H1 (cell line): ENCODE measurements at regions not wholly inside any gene's neighbourhood (a gene's known extent, or its start where the extent isn't known, plus 50 kb on each side); places are given as distances from the start of the nearest gene placed in this dataset.

ENCODE experiments used
- CTCF ChIA-PET: fragments of 300-600 bp; sonication (Branson Sonifier 250); formaldehyde crosslinking; loops from one replicate; lab custom pipeline; 2021; ENCODE audit not compliant: partially characterized antibody; lab: Charles Lee
- POLR2A ChIA-PET: fragments of 300-600 bp; sonication (Branson Sonifier 250); formaldehyde crosslinking; loops from one replicate; lab custom pipeline; 2021; ENCODE audit warnings: inconsistent platforms; ENCODE audit not compliant: partially characterized antibody; lab: Charles Lee
- DNase-seq, 2 experiments: peaks; one replicate each; pipeline versions ENCODE4 v3.0.0 to v3.0.0-alpha.2; 2010 to 2022; ENCODE audit warnings: low spot score in 2 of 2, low read depth in 1 of 2, mixed read lengths in 1 of 2
- FAIRE-seq: peaks from 2 replicates; lab custom pipeline; 2011; peaks lifted over from hg19 to GRCh38; lab: Jason Lieb, UNC
- H2AFZ ChIP-seq: 2 replicates; pipeline ENCODE4 v1.8.1; 2012; ENCODE audit warnings: low read length, inconsistent platforms
- H2AK5ac ChIP-seq: 2 replicates; pipeline ENCODE4 v1.6.1; 2013; ENCODE audit warnings: low read depth, low read length
- H2BK120ac ChIP-seq: replicated peaks from 2 replicates; pipeline ENCODE3; 2013; ENCODE audit warnings: low read depth, low read length, inconsistent platforms
- H2BK12ac ChIP-seq: 2 replicates; pipeline ENCODE4 v1.6.1; 2013; ENCODE audit warnings: low read depth, low read length
- H2BK15ac ChIP-seq: 2 replicates; pipeline ENCODE4 v1.6.1; 2013; ENCODE audit warnings: low read length
- H2BK20ac ChIP-seq: 2 replicates; pipeline ENCODE4 v1.6.1; 2013; ENCODE audit warnings: low read length
- H2BK5ac ChIP-seq: 2 replicates; pipeline ENCODE4 v1.6.1; 2013; ENCODE audit warnings: low read depth, low read length
- H3K14ac ChIP-seq: 2 replicates; pipeline ENCODE4 v1.6.1; 2013; ENCODE audit warnings: inconsistent platforms; ENCODE audit not compliant: insufficient read length
- H3K18ac ChIP-seq: 2 replicates; pipeline ENCODE4 v1.6.1; 2013; ENCODE audit warnings: low read length; ENCODE audit errors: extremely low read depth
- H3K23ac ChIP-seq: 2 replicates; pipeline ENCODE4 v1.6.1; 2013; ENCODE audit warnings: inconsistent platforms; ENCODE audit not compliant: insufficient read length
- H3K23me2 ChIP-seq: 2 replicates; pipeline ENCODE4 v1.6.1; 2013; ENCODE audit warnings: low read depth, low read length
- H3K27ac ChIP-seq: 2 replicates; pipeline ENCODE4 v1.6.1; 2011; ENCODE audit warnings: low read depth, low read length, inconsistent platforms
- H3K27me3 ChIP-seq, 4 experiments: replicated peaks in 1 of 4; 1 replicate in 1 of 4; 2 replicates in 3 of 4; pipeline versions ENCODE4 v1.6.1 to v1.8.1; 2011 to 2013; ENCODE audit warnings: low read length in 3 of 4, mild to moderate bottlenecking in 3 of 4, inconsistent platforms in 2 of 4, mixed read lengths in 2 of 4, moderate library complexity in 1 of 4; ENCODE audit not compliant: control insufficient read depth in 3 of 4, insufficient read depth in 3 of 4; ENCODE audit errors: extremely low read depth in 1 of 4
- H3K36me3 ChIP-seq, 4 experiments: 2 replicates each; pipeline versions ENCODE4 v1.6.1 to v1.8.1; 2011 to 2013; ENCODE audit warnings: mild to moderate bottlenecking in 4 of 4, low read length in 3 of 4, moderate library complexity in 2 of 4, control low read depth in 1 of 4, inconsistent platforms in 1 of 4; ENCODE audit not compliant: insufficient read depth in 4 of 4, control insufficient read depth in 2 of 4
- H3K4ac ChIP-seq: replicated peaks from 2 replicates; pipeline ENCODE3; 2013; ENCODE audit warnings: low read length, low read depth, mixed read lengths, inconsistent platforms; ENCODE audit not compliant: insufficient read length
- H3K4me1 ChIP-seq, 4 experiments: replicated peaks in 1 of 4; 1 replicate in 1 of 4; 2 replicates in 3 of 4; pipeline versions ENCODE4 v1.6.1 to v1.8.1; 2011 to 2013; ENCODE audit warnings: low read length in 3 of 4, inconsistent platforms in 2 of 4, mixed read lengths in 1 of 4; ENCODE audit not compliant: insufficient read depth in 4 of 4, control insufficient read depth in 3 of 4
- H3K4me2 ChIP-seq, 2 experiments: 2 replicates each; pipeline versions ENCODE4 v1.6.1 to v1.8.1; 2011 to 2013; ENCODE audit warnings: low read depth in 2 of 2, low read length in 2 of 2, control low read depth in 1 of 2, inconsistent platforms in 1 of 2, mild to moderate bottlenecking in 1 of 2; ENCODE audit not compliant: insufficient read depth in 1 of 2
- H3K4me3 ChIP-seq, 4 experiments: fragments of 200-600, 300-600 bp in 1 of 4; sonication (generic), shearing (Covaris generic), sonication (Bioruptor Twin) in 1 of 4; 2 replicates each; pipeline versions ENCODE4 v1.5.1 to v1.8.1; 2011 to 2016; ENCODE audit warnings: low read length in 4 of 4, low read depth in 3 of 4, control low read depth in 2 of 4, inconsistent platforms in 2 of 4, mild to moderate bottlenecking in 2 of 4, mixed read lengths in 1 of 4, moderate library complexity in 1 of 4; ENCODE audit not compliant: insufficient read depth in 2 of 4; ENCODE audit errors: extremely low read depth in 1 of 4
- H3K56ac ChIP-seq: replicated peaks from 2 replicates; pipeline ENCODE3; 2013; ENCODE audit warnings: low read depth, mild to moderate bottlenecking, mixed read lengths, low read length, inconsistent platforms; ENCODE audit not compliant: insufficient read length
- H3K79me1 ChIP-seq: 2 replicates; pipeline ENCODE4 v1.6.1; 2013; ENCODE audit warnings: low read depth, low read length, control low read depth
- H3K79me2 ChIP-seq, 2 experiments: 2 replicates each; pipeline versions ENCODE4 v1.6.1 to v1.8.1; 2012 to 2013; ENCODE audit warnings: low read length in 2 of 2, mild to moderate bottlenecking in 2 of 2, inconsistent platforms in 1 of 2; ENCODE audit not compliant: insufficient read depth in 2 of 2, control insufficient read depth in 1 of 2
- H3K9ac ChIP-seq, 4 experiments: replicated peaks in 1 of 4; 1 replicate in 1 of 4; 2 replicates in 3 of 4; pipeline versions ENCODE4 v1.6.1 to v1.8.1; 2011 to 2013; ENCODE audit warnings: low read depth in 3 of 4, low read length in 3 of 4, control low read depth in 2 of 4, mild to moderate bottlenecking in 2 of 4, moderate library complexity in 2 of 4, inconsistent platforms in 1 of 4; ENCODE audit errors: extremely low read depth in 1 of 4
- H3K9me3 ChIP-seq, 2 experiments: 2 replicates each; pipeline versions ENCODE4 v1.6.1 to v1.8.1; 2012 to 2013; ENCODE audit warnings: mild to moderate bottlenecking in 2 of 2, moderate library complexity in 2 of 2, control low read depth in 1 of 2, inconsistent platforms in 1 of 2, low read depth in 1 of 2, low read length in 1 of 2, mixed read lengths in 1 of 2; ENCODE audit not compliant: insufficient read depth in 2 of 2
- H4K20me1 ChIP-seq, 2 experiments: replicated peaks in 1 of 2; 2 replicates each; pipeline versions ENCODE3 to v1.8.1; 2011 to 2013; ENCODE audit warnings: inconsistent platforms in 2 of 2, low read length in 2 of 2, mild to moderate bottlenecking in 1 of 2; ENCODE audit not compliant: insufficient read depth in 2 of 2, control insufficient read depth in 1 of 2
- H4K5ac ChIP-seq: 2 replicates; pipeline ENCODE4 v1.6.1; 2013; ENCODE audit warnings: low read length, low read depth, mixed read lengths, inconsistent platforms; ENCODE audit not compliant: insufficient read length
- H4K8ac ChIP-seq: 2 replicates; pipeline ENCODE4 v1.8.0; 2013; ENCODE audit warnings: mild to moderate bottlenecking, moderate library complexity, low read length, inconsistent platforms; ENCODE audit not compliant: insufficient read depth; ENCODE audit errors: extremely low read depth
- H4K91ac ChIP-seq: replicated peaks from 2 replicates; pipeline ENCODE3; 2013; ENCODE audit warnings: low read length, mixed read lengths, inconsistent platforms; ENCODE audit not compliant: insufficient read length
- SAP30 ChIP-seq: fragments of 300-600 bp; sonication (generic); IDR thresholded peaks from 2 replicates; pipeline ENCODE4 v1.7.1; 2012; ENCODE audit warnings: low read length, moderate library complexity, mild to moderate bottlenecking, inconsistent platforms; ENCODE audit not compliant: insufficient read depth, insufficient replicate concordance
- WGBS, 2 experiments: shearing (Covaris generic) in 1 of 2; methylation state at CpG; one replicate each; pipeline versions ENCODE4 v1.1.6 to v1.1.7; 2013 to 2015; ENCODE audit warnings: low lambda C conversion rate in 2 of 2, mixed read lengths in 2 of 2, inconsistent platforms in 1 of 2, low coverage in 1 of 2, missing lambda C conversion rate in 1 of 2; ENCODE audit not compliant: insufficient replicate concordance in 2 of 2, insufficient coverage in 1 of 2, insufficient read length in 1 of 2; ENCODE audit errors: extremely low coverage in 1 of 2, missing lambda C conversion rate in 1 of 2; 5-methylcytosine and 5-hydroxymethylcytosine counted together

DNA sequence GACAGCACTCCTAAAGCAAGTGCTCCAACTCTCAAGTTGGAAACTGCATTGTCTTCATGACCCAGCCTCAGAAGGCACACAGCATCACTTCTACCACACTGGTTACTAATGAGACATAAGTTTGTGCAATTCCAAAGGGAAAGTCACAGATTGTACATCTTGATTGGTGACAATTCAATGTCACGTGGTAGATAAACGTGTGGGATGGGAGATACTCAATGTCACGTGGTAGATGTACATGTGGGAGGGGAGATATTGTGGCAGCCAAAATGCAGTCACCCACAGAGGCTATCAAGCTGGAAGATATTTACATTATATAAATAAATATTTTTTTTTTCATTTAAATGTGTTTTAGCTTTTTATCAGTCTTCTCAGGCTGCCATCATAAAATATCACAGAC, 393.3 kb downstream of the KIF16B start:
- DNase-seq (no peak), FAIRE-seq (no peak)
- Histone ChIP-seq H4K91ac (no peak overlapping the region), H3K56ac (no peak overlapping the region), H2BK120ac (no peak overlapping the region), H3K4me3 (no peak overlapping the region), H3K23ac (no peak overlapping the region), H4K8ac (no peak overlapping the region), H2BK20ac (no peak overlapping the region), H3K4ac (no peak overlapping the region), H3K4me1 (no peaks in the 10 kb centered on the region), H3K27me3 (no peaks in the 10 kb centered on the region), H3K79me1 (no peaks in the 10 kb centered on the region), H3K9me3 (no peaks in the 10 kb centered on the region), H4K5ac (no peak overlapping the region), H2AFZ (no peak overlapping the region), H3K27ac (no peak overlapping the region), H3K4me2 (no peak overlapping the region), H2BK5ac (no peak overlapping the region), H3K36me3 (no peaks in the 10 kb centered on the region), H3K18ac (no peak overlapping the region), H4K20me1 (no peaks in the 10 kb centered on the region), H3K23me2 (no peaks in the 10 kb centered on the region), H3K9ac (no peak overlapping the region), H3K79me2 (no peaks in the 10 kb centered on the region), H2BK12ac (no peak overlapping the region), H2BK15ac (no peak overlapping the region), H2AK5ac (no peak overlapping the region), H3K14ac (no peak overlapping the region)
- WGBS, 2 experiments, result 90% methylated on average over 3 of the region's 3 CpGs; no CpG with 5 or more reads in 1 of the 2 experiments
- ChIA-PET POLR2A (no interaction called here), CTCF (no interaction called here)
- TF ChIP-seq SAP30, result no peak
